Non-pigmented ciliary epithelial cell (primary cell): ENCODE measurements at regions not wholly inside any gene's neighbourhood (a gene's known extent, or its start where the extent isn't known, plus 50 kb on each side); places are given as distances from the start of the nearest gene placed in this dataset.

ENCODE experiments used
- DNase-seq: peaks from one replicate; pipeline ENCODE4 v3.0.0-alpha.2; 2010; ENCODE audit warnings: low read depth

- no peak for DNase-seq
Observed at GRCh38 chr1:72830606-72831390, 548.5 kb upstream of the NEGR1 start.

DNA sequence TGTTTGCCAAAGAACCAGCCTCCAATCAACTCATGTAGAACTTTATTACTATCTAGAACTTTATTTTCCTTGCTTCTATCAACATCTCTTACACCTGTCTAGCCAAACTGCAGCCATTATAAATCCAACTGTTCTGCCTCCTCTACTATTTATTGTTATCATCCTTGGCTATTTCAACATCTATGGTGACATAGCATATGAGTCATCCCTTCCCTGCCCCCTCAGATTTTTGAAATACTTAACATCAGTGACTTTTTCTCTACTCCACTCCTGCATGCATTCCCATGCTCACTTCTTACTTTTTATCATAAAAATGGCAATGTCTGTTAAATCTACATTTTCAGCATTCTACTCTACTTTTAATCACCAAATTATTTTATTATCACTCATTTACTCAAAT lies 544.9 kb upstream of the NEGR1 start:
- peak; percentile 9 for DNase-seq

- DNase-seq: no peak
Observed at GRCh38 chr1:72804541-72804940, 522.2 kb upstream of the NEGR1 start.

DNA sequence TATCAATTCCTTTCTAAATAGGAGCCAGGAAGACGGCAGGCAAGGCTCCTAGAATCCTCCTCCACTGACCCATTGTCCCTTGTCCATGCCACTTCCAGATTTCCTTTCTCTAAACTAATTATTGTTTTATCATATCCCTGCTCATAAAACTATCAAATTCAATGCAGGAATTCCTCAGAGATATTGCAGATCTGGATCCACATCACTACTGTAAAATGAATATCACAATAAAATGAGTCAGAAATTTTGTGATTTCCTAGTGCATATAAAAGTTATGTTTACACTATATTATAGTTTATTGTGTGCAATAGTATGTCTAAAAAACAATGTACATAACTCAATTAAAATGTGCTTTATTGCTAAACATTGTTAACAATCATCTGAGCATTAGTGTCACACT lies 498.7 kb upstream of the NEGR1 start:
- DNase-seq: no peak

DNA sequence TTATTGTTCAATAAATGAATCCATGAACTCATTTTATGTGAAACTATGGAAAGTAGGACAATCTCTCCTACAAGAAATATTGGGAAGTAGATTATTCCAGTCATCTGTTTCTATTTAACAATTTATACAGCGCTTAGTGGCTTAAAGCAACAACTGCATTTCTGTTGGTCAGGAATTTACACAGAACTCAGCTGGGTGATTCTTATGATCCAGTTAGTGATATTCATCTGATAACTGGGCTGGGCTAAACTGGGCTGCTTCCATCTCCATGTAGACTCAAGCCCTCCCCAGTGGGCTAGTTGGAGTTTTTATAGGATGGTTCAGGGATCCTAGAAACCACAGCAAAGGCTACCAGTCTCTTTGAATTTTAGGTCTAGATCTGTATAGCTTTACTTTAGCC lies 497.9 kb upstream of the NEGR1 start:
- no peak for DNase-seq

DNA sequence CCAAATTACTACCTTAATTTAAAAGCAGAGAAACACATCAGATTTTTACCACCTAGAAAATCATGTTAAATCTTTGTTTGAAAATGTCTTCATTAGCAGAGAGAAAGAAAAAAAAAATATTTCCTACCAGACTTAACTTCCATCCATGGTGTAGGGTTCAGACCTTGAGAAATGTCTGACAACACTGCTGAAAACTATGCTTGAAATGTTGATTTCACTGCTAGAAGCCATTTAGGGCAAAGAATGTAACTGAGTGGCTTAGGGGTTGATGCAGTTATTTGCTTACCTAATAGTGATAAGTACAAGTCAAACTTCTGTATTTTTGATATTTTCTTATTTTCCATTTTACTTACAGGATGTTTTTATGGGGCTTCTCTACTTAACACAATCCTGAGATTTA lies 495.6 kb upstream of the NEGR1 start:
- peak; percentile 18 for DNase-seq

DNA sequence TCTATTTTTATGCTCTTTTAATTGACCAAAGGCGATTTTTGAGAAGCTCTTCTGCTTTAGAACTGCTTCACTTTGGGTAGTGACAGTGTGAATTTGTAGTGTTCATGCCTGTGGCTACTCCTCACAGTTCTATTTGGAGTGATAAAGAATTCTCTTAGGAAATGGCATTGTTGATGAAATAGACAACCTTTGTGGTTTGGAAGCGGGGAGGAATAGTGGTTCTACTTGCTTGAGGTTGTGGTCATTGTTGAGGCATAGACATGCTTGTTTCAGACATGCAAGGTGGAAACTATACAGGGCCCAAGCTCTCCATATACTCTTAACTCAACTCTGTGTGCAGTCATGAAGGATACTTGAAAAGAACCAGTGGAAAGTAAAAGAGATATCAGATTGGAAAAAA lies 481.1 kb upstream of the NEGR1 start:
- no peak for DNase-seq

DNA sequence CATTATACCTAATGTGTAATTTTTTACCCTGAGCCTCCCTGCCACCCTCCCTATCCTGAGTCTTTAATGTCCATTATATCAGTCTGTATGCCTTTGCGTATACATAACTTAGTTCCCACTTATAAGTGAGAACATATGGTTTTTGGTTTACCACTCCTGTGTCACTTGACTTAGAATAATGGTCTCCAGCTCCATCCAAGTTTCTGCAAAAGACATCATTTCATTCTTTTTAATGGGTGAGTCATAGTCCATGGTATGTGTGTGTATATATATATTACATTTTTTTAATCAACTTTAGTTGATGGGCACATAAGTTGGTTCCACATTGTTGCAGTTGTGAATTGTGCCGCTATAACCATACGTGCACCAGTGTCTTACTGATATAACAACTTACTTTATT lies 477.1 kb upstream of the NEGR1 start:
- DNase-seq: no peak

GRCh38 chr1:72757843-72758242 lies 475.5 kb upstream of the NEGR1 start:
- no peak for DNase-seq

- DNase-seq: no peak
Observed at GRCh38 chr1:72745413-72745812, 463.1 kb upstream of the NEGR1 start.

GRCh38 chr1:72734415-72734814 lies 452.1 kb upstream of the NEGR1 start:
- no peak for DNase-seq

GRCh38 chr1:72724951-72725861 lies 442.9 kb upstream of the NEGR1 start:
- DNase-seq: no peak

DNA sequence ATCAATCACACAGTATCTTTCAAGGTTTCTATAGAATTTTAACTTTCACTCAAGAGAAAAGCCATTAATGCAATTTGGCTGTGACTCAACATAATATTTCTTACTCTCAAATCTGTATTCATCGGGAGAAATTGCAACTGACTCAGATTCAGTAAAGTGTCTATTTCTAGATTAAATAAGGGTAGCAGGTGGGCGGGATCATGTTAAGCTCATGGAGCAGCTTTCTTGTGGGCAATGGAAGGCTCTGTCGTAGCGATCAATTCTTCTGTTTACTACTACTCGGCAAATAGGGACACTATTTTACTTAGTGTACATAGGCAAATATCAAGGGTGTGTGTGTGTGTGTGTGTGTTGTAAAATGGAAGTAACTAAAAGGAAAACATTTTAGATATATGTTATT lies 423.6 kb upstream of the NEGR1 start:
- DNase-seq: no peak

GRCh38 chr1:72704841-72705477 lies 422.6 kb upstream of the NEGR1 start:
- DNase-seq: no peak

DNA sequence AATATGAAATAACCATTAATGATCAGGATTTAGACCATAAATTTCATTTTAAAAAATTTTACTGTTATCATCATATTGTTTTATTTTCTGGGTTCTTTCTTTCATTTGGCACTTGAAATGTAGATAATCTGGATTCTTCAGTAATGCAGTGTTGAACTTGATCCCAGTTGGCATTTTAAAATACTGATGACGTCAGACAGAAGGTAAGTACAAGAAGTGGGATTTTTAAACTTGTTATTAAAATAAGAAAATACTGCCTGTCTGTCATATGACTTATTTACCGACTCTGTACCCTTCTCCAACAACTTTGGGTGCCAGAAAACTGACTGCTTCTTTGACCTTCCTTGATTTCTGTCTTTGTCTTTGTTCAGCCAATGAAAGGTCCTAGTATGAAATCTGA lies 415.1 kb upstream of the NEGR1 start:
- no peak for DNase-seq

DNA sequence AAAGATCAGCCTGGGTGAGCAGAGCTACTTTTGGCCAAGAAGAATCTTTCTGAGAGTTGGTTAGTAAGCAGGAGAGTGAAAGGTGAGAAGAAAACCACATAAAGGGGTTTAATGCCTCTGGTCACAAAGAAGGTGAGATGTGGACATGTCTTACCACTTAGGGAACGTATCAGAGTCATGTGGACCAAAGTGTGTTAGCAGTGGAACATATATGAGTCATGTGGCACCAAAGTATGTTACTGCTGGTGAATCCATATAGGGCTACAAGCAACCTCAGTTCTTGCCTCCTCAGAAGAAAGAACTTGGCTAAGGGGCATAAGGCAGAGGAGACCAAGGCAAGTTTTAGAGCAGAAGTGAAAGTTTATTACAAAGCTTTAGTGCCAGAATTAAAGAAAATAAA lies 411.6 kb upstream of the NEGR1 start:
- DNase-seq: no peak

DNA sequence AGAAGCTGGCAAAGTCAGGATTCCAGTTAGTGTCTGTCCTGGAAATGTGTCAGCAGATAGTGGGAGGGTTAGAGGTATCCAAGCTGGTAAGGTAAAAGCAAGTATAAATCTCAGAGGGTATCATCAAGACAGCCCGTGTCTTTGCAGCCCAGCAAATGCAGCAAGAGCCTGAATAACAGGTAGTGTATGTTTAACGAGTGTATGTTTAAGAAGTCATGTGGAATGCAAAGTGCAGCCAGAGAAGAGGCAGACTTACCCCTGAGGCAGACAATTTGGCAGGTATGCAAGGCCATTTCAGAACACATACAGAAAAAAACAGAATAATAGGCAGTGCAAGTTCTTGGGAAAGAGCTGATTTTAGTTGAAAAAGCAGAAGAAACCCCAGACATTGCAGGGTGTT lies 411.0 kb upstream of the NEGR1 start:
- DNase-seq: no peak

DNA sequence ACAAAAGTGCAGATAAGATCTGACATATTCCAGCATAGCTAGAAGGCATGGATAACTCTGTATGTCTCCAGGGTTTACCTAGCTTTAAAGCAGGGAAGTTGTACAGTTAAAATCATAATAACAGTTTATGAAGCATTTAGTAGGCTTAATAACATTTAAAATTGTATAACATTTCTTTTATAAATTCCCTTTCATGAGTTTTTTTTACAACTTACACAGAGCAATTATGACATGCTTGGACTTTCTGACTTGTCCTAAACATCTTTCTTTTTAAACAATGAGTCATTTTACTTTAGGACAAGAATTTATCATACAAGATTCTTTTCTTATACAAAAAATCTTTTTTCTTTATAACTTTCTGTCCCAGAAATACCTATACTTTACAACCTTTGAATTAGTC lies 408.5 kb upstream of the NEGR1 start:
- no peak for DNase-seq

DNA sequence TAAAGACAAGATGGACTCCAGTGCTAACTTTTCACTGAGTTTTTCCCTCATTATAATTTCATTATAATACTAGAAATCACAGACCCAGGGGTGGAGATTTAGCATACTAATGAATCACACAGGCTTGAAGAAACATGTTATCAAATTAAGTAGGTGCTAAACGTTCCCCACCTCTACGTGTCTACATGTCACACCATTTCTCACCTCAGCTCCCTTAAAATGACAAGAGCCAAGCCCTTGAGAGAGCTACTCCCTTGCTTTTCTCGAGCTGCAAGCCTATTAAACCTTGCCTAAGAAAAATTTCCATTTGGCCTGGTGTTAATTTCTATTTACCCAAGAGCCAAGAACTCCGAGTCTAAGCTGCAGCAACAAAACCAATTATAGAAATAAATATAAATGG lies 396.3 kb upstream of the NEGR1 start:
- no peak for DNase-seq

DNA sequence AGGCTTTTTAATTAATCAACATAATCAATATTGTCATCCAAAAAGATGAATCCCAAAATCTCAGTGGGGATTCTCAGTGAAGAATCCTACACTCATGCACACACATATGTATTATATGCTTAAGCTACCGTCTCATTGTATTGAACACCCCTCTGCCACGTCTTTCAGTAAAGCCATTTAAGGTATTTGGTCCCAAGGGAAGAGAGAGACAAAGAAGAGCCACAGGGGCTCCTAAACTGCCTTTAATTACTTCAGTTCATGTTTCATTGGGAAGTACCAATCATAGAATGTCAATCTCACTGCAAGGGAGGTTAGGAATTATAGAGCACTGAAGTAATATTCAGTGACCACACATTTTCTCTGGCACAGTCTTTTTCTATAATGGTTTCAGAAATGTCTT lies 388.6 kb upstream of the NEGR1 start:
- no peak for DNase-seq

GRCh38 chr1:72662918-72663317 lies 380.6 kb upstream of the NEGR1 start:
- no peak for DNase-seq

DNA sequence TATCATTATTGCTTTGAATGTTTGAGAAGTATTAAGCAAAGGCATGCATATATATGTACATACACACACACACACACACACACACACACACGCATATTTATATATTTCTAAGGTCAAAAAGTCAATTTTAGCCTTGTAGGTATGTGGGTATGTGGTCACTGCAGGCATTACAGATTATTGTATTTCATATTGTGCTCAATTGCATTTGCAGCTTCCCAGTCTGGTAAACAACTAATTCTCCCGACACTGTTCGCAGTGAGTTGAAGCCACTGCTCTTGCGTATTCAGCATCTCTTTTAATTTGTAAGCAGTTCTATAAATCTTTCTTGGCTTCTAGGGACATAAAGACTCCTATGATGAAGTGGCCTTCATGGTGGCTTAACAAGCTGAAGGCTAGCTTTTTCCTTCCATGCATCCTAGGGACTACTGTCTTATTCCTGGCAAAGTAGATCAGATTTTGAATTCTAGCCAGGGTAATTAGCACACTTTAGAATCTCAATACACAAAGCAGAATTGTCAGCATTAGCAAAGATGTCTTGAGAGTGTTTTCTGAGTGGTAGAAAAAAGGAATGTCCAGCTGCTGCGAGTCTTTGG lies 368.6 kb upstream of the NEGR1 start:
- DNase-seq: no peak

GRCh38 chr1:72649991-72650390 lies 367.7 kb upstream of the NEGR1 start:
- DNase-seq: no peak
